GM21737 (cell line): ENCODE measurements at regions not wholly inside any gene's neighbourhood (a gene's known extent, or its start where the extent isn't known, plus 50 kb on each side); places are given as distances from the start of the nearest gene placed in this dataset.
"Not testable (repeated sequence)": the region's sequence is repeated elsewhere in the genome, so short reads cannot be mapped to it uniquely, and the experiment has no call there.

ENCODE experiments used
- ATAC-seq: cut with Tn5 transposase; IDR thresholded peaks from one replicate; pipeline ENCODE4 v1.9.1; 2021; ENCODE audit warnings: mild to moderate bottlenecking, moderate library complexity; ENCODE audit not compliant: unreplicated experiment

DNA sequence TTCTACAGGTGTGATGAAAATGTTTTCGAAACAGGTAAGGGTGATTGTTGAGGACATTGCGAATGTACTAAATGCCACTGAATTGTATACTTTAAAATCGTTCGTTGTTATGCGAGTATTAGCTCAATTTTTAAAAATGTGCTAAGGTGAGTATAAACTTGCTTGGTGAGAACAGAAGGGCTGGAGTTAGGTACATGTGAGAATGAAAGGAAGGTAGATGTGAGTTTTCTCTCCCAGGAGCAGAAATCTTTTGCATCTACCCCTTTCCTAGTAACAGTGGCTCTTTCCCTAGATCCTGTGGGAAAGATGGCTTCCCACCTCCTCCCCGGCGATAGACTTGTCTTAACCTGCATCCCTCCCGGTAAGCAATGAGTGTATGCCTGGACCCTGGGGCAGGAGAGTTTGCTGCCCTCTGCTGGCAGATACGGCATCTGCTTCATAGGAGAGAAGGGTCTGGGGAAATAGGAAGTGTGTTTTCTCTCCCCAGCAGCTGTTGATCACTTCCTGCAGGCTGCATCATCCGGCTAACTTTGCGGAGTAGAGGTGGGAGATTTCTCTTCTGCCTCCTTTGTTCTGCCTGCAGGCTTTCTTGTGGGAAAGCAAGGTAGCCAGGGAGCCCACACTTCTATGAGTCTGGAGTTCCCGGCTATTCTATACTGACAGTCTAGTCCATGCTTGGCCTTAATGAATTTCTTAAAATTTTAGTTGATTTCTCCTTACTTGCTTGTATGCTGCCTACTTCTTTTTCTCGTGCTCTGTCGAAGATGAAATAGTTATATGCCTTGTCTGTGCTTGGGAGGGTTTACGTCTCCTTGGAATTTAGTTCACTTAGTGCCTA, 373.3 kb upstream of the SEMA6A start:
- ATAC-seq = peak; percentile 100

DNA sequence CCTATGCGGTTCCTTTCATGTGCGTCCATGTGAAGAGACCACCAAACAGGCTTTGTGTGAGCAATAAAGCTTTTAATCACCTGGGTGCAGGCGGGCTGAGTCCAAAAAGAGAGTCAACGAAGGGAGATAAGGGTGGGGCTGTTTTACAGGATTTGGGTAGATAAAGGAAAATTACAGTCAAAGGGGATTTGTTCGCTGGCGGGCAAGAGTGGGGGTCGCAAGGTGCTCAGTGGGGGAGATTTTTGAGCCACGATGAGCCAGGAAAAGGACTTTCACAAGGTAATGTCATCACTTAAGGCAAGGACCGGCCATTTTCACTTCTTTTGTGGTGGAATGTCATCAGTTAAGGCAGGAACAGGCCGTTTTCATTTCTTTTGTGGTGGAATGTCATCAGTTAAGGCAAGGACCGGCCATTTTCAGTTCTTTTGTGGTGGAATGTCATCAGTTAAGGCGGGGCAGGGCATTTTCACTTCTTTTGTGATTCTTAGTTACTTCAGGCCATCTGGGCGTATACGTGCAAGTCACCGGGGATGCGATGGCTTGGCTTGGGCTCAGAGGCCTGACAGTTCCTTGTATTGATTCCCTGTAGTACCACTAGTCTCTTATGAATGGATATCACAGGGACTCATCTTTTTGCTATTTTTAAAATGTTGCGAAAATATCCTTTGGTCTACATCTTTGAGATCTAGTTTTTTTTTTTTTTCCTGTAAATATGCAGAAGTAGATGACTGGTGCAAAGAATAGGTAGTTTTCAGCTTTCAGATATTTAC, 371.2 kb upstream of the SEMA6A start:
- not testable (repeated sequence) for ATAC-seq

DNA sequence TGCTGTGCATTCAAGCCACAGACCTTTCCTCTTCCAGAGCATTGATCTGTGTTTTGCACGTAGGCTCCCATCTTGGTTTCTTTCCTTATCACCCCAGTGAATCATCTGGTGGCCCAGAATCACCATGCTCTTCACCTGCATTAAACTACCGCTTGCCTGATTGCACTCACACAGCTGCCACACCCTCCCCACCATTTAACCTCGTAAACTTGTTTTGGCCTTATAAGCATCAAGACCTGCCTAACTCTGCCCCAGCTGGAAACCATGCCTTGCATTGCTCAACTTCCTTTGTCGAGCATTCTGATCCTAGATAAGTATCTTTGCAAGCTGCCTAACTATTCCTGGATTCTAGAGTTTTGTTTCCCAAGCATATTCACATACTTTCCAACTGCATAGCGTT, 369.6 kb upstream of the SEMA6A start:
- ATAC-seq = no peak

DNA sequence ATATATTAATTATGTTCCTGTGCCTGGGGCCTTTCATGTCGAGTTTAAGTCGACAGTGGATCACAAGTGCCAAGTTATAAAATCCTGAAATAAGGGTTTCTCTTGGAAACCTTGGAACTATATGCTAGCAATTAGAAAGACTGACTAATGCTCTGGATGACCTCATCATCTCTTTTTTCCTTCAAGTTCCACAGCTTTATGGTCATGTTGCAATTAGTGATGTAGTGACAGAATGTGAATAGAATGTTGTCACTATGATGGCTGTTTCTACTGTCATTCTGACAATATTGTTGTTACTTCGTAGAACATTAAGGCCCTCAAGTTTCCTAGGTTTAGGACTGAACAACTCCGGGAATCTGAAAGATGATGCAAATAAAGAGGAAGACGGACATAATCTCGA, 368.0 kb upstream of the SEMA6A start:
- ATAC-seq = no peak

DNA sequence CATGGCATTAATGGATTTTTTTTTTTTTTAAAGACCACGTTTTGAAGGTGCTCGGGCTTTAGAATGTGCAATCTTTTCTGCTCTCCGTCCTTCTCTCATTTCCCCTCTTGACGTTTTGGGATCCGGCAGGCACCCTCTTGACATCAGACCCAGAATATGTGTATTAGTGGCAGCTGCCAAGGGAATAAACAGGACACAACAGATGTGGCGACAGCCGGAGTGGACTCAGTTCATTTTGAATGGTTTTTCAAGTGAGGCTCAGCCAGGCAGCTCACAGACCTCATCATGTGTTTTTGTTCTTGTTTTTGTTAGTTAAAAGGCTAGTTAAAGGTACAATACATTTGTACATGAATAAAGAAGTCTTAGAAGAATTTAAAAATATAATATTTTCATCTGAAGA, 365.0 kb upstream of the SEMA6A start:
- no peak for ATAC-seq

DNA sequence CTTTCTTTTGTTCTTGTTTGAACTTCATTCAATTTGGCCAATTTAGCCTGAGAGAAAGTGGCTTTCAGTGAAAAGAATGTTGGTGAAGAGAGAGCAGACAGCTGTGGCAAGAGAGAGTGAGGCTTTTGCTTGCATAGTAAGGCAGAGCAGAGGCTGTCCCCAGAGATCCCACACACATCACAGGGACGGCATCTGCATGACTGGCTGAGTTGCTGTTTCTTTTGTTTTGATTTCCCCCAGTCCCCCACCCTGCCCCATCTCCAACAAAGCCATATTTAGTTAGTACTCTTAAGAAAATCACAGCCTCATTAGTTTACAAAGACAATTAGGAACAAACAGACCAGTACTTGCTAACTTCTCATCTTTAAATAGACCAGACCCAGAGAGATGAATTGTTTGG, 363.9 kb upstream of the SEMA6A start:
- ATAC-seq = no peak

DNA sequence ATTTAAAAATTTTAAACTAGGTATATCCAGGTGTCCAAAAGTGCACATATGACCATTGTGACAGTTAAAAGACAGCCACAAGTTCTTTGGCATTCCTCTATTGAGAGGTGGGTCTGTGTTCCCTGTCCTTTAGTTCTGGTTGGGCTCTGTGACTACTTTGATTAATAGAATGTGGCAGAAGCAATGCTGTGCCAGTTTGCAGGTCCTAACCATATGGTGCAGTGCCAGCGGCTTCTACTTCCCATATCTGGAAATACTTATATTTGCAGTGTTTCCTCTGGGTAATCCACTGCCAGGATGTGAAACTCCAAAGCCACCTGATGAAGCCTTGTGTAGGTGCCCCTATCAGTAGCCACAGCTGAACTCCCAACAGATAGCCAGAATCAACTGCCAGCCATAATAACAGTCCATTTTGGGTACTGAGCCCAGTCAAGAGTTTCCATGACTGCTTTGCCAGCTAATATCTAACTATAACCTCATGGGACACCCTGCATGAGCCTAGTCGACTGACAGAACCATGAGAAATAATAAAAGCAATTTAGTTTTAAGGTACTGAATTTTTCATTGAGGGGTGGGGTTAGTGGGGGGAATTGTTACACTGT, 361.0 kb upstream of the SEMA6A start:
- ATAC-seq = no peak

DNA sequence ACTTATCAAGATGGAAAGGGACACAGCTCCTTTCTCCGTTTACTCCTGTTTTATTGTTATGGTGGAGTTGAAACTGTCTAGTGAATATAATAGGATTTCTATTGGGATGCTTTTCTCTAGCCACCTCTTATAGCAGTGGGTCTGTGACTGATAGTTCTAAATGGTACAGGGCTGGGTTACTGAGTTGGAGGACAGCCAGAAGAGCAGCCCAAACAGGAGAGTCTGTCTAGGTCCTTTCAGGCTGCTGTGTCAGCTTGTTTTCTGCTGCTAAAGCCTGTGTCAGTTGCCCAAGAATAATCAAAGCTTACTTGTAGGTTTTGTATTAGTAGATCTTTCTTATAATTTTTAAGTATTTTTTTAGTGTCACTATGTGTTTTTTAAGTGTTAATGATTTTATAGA, 356.0 kb upstream of the SEMA6A start:
- no peak for ATAC-seq

DNA sequence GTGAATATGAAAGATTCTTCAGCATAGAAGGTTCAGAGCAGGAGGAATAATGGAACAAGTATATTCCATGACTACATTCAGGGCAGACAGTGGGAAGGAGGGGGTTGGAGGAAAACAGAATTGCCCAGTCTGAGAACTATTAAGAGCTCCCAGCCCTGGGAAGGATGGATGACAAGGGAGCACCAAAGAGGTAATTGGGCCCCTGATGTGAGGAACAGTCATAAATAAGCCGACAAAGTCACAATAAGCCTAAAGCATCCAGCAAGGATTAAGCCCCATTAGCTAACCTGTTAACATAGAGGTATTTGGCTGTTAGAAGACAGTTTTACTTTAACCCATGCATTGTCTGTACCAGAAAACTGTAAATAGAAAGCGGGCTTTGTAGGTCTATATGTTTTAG, 348.7 kb upstream of the SEMA6A start:
- no peak for ATAC-seq

DNA sequence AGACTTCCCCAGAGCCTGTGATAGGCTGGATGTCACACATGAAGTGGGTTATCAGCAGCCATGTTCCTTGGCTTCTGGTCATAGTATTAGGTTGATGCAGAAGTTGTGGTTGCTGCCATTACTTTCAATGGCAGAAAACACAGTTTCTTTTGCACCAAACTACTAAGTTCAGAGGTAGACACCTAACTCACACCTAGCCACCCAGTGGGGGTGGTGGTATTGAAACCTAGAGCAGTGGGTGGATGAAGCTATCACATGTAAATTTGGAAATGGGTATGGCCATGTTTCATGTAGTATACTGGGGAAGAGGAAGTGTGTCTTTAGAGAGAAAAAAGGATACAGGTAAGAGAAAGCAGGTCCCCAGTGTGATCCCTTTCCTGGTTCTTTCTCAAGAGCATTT, 347.9 kb upstream of the SEMA6A start:
- ATAC-seq = no peak

DNA sequence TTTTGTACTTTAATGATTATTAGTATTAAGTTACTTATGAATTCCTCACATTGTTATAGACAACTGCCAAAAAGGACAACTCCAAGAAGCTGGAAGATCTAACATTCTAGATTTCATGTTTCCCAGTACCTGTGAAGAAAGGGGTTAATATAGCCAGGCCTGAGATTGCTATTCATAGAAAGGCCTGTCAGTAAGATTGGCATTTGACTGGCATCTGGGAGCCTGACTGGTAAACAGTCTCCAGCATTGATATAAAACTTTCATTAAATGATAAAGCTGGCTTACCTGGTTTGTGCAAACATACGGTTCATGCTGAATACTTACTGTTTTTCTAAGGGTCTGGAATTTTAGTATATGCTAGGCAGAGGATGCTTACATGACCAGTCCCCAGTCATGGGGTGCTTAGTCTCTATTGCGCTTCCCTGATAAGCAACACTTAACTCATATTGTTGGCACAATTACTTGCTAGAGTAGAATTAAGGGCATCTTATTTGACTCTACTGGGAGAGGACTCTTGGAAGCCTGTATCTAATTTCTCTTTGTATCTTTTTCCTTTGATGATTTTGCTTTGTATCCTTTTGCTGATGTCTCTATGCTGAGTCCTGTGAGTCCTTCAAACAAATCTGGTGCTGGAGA, 340.4 kb upstream of the SEMA6A start:
- ATAC-seq = no peak

DNA sequence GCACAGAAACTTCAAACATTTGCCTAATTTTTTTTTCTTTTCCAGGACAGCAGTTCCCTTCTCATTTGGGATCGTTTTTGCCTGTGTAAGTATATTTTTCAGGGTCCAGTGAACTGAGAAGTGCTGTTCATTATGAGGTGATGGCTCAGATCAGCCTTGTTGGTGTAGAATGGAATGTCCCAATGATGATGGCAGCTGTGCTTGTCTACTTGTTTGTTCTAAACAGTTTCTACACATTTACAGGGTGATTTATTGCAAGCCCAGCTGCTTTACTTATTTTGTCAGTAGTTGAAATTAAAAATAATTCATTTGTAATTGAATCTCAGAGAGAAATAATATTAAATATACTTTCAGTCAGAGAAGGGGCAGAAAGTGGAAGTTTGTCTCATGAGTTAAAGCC, 337.6 kb upstream of the SEMA6A start:
- ATAC-seq = no peak

DNA sequence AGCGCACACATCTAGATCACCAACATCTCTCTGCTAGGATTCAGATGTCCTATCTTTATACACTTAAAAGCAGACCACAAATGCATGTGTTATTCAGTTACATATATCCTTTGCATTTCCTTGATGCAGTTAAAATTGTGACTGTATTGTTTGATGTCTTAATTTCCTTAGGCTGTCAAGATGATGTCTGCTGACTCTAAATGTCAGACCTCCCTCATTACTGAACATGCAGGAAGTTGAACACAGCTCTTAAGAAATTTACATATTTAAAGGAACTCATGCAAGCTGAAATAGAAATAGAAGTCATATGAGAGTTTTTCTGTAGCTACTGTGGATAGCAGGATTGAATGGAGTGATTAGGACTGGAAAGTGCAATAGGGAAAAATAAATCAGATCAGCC, 336.5 kb upstream of the SEMA6A start:
- no peak for ATAC-seq

DNA sequence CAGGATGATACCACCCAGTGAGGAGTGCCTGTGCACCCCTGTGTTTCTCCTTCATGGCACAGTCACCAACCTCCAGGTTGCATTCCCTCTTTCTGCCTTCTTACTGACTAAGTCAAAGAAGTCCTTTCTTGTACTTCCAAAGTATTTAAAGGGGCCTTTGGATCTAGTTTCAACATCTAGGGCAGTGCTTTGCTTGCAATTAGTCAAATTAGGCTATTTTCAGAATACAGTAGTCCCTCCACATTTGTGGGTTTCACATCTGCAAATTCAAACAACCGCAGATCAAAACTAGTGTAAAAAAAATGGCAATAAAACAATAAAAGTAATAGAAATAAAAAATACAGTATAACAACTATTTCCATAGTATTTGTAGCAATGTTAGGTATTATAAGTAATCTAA, 333.9 kb upstream of the SEMA6A start:
- ATAC-seq = peak; percentile 62

DNA sequence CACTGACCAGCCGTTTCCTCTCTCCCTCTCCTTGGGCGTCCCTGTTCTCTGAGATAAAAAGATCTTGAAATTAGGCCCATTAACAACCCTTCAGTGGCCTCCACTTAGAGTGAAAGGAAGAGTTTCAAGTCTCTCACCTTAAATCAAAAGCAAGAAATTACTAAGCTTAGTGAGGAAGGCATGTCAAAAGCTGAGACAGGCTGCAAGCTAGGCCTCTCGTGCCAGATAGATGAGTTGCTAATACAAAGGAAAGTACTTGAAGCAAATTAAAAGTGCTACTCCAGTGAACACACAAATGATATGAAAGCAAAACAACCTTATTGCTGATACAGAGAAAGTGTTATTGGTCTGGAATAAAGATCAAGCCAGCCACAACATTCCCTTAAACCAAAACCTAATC, 331.3 kb upstream of the SEMA6A start:
- no peak for ATAC-seq

DNA sequence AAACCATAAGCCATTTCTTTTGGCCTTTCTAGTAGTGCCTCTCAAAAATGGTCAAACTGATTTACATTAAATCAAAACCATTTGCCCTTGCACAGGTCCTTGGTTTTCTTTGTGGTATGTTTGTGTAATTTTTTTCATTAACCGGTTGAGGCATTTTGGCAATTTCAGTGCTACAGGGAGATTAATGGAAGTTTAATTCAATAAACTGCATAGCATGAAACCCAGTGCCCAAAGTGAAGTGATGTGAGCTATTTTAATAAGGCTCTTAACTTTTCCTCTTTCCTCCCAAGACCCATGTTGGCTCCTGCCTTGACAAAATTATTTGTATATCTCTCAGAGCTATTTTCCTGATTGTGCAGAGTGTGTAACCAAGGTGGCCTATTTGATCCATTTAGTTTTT, 326.2 kb upstream of the SEMA6A start:
- no peak for ATAC-seq

DNA sequence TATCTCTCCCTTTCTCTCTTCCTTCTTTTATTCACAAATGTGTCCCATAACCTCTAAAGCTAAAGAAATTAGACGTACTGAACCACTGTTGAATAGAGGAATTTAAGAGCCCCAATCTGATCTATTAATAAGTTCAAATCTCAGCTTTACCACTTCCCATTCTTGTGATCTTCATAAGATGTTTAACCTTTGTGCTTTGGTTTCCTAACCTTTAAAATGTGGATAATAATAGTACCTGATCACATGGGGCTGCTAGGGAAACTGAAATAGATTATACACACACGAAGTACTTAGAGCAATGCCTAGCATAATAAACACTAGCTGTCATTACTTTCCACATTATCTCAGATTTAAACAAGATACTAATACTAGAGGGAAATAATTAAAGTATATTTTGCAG, 324.3 kb upstream of the SEMA6A start:
- ATAC-seq = no peak

DNA sequence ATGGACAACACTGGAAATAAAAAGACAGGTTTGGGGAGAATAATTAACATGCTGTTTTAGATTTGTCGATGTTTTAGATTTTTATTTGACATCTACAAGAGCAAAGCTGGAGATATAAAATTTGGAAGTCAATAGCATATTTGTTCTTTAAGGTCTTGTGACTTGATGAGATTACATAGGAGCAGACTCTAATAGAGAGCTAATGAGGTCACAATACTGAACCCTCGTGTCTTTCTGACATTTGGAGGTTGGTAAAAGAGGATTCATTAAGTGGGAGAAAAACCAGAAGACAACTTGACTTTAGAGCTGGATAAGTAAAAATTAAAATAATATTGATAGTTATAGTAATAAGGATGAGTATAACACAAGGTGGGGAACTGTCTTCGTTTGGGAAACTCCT, 322.7 kb upstream of the SEMA6A start:
- ATAC-seq = no peak

DNA sequence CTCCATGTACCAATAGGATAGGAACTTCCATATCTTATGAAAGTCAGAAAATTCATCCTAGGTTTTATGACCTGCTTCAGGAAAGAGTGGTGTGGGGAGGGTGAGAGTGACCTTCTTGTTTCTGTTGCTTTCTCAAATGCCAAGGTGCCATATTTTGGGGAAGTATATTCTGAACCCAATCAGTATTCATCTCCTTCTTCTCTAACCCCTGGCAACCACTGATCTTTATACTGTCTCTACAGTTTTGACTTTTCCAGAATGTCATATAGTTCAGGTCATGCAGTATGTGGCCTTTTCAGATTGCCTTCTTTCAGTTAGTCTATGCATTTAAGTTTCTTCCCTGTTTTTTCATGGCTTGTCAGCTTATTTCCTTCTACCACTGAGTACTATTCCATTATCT, 321.4 kb upstream of the SEMA6A start:
- ATAC-seq = no peak

DNA sequence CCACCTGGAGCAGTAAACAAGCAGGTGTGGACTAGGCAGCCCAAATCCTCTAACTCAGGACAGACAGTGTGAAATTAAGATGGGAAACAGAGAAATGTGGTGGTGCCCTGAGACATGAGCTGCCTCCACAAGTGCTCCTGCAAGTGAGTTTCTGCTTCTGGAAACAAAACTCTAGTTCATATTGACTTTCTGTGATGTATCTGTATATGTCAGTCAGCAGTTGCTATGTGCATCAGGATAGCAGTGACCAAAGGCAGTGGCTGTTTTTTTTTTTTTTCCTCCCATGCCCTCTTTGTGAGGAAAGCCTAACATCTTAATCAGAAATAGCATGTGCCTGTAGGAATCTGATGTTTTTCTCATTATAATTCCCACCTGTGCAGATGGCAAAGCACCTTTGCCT, 318.4 kb upstream of the SEMA6A start:
- ATAC-seq = no peak

DNA sequence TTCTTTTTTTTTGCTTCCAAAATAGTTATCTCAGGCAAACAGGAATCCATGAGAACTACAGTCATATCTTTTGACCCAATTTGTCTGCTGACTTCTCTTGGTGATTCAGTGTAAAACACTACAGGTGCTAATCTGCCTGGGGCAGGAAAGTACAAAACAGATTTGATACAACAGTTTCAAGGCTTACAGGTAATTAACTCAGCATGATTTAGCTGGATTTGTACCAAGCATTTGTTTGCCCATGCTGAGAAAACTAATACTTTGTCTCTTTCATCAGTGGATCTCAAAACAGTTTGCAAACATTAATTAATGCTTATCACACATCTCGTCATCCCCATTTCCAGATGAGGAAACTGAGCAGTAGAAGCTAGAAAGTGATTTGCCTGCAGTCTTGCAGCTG, 312.5 kb upstream of the SEMA6A start:
- no peak for ATAC-seq

DNA sequence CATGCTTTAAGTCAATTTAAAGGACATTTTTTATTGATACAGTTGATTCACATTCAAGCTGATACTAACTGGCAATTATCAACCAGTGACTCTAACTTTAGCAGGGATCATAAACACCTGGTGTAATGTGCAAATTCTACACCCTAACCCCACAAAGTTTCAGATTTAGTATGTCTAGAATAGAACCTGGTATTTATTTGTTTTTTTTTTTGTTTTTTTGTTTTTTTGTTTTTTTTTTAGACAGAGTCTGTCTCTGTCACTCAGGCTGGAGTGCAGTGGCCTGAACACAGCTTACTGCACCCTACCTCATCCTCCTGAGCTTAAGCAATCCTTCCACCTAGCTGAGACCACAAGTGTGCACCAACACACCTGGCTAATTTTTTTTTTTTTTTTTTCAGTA, 311.2 kb upstream of the SEMA6A start:
- no peak for ATAC-seq
